Hepatocyte (in vitro differentiated cells): ENCODE measurements at regions not wholly inside any gene's neighbourhood (a gene's known extent, or its start where the extent isn't known, plus 50 kb on each side); places are given as distances from the start of the nearest gene placed in this dataset.

Experiments
- EZH2 ChIP-seq: fragments of 200-600 bp; sonication (generic); IDR thresholded peaks from 2 replicates; pipeline ENCODE4 v1.6.1; 2016; ENCODE audit warnings: antibody characterized with exemption, mild to moderate bottlenecking, borderline replicate concordance
- TF ChIP-seq, protein P1 (sequence below): fragments of 200-600 bp; sonication (generic); IDR thresholded peaks from 2 replicates; pipeline ENCODE4 v1.5.1; 2016; ENCODE audit warnings: antibody characterized with exemption, mild to moderate bottlenecking; ENCODE audit not compliant: poor library complexity

DNA sequence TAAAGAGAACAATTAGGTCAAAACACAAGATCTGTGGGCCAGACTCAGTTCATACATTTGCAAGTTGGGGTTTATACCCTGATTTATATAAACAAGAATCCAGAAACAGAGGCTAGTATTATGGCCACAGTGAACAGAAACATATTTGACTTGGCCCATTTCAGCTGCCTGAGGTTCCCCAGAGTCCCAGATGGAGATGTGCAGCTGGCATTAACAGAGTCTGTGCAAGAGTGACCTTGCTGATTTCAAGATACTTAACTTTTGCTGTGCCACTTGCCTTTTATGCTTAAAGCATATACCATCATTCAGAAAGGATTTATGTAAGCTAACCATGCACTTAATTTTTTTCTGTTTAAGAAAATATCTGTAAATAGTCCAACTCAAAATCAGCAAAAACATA, 636.3 kb downstream of the TRIB2 start:
- no peak for TF ChIP-seq EZH2
- TF ChIP-seq, protein P1, sequence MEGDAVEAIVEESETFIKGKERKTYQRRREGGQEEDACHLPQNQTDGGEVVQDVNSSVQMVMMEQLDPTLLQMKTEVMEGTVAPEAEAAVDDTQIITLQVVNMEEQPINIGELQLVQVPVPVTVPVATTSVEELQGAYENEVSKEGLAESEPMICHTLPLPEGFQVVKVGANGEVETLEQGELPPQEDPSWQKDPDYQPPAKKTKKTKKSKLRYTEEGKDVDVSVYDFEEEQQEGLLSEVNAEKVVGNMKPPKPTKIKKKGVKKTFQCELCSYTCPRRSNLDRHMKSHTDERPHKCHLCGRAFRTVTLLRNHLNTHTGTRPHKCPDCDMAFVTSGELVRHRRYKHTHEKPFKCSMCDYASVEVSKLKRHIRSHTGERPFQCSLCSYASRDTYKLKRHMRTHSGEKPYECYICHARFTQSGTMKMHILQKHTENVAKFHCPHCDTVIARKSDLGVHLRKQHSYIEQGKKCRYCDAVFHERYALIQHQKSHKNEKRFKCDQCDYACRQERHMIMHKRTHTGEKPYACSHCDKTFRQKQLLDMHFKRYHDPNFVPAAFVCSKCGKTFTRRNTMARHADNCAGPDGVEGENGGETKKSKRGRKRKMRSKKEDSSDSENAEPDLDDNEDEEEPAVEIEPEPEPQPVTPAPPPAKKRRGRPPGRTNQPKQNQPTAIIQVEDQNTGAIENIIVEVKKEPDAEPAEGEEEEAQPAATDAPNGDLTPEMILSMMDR, result no peak
